ENCODE measurements at regions not wholly inside any gene's neighbourhood (a gene's known extent, or its start where the extent isn't known, plus 50 kb on each side); places are given as distances from the start of the nearest gene placed in this dataset.

GRCh38 chr2:71798266-71799012, 345.1 kb downstream of the DYSF start:
- DNase-seq = peak; percentile 57

GRCh38 chr2:71797035-71797810, 343.9 kb downstream of the DYSF start:
- in situ Hi-C loops (cut with HindIII; ENCODE audit: low pct_ligation_motif_present, low pct_unique_long_range_greater_than_20kb, low sequenced_read_pairs) = no loop called here
- DNase-seq = no peak

More at GRCh38 chr2:71798266-71799012, 345.1 kb downstream of the DYSF start:
- in situ Hi-C loops (cut with HindIII; ENCODE audit: low pct_ligation_motif_present, low pct_unique_long_range_greater_than_20kb, low sequenced_read_pairs) = no loop called here

GRCh38 chr2:71796174-71796593, 342.8 kb downstream of the DYSF start:
- in situ Hi-C loops (cut with HindIII; ENCODE audit: low pct_ligation_motif_present, low pct_unique_long_range_greater_than_20kb, low sequenced_read_pairs) = no loop called here
- DNase-seq = no peak

GRCh38 chr2:71795486-71795885, 342.1 kb downstream of the DYSF start:
- in situ Hi-C loops (cut with HindIII; ENCODE audit: low pct_ligation_motif_present, low pct_unique_long_range_greater_than_20kb, low sequenced_read_pairs) = no loop called here
- no peak for DNase-seq

- in situ Hi-C loops (cut with HindIII; ENCODE audit: low pct_ligation_motif_present, low pct_unique_long_range_greater_than_20kb, low sequenced_read_pairs) = no loop called here
Measured at GRCh38 chr2:71794611-71795010, 341.2 kb downstream of the DYSF start.

GRCh38 chr2:71793926-71794325, 340.6 kb downstream of the DYSF start:
- DNase-seq = no peak
- in situ Hi-C loops (cut with HindIII; ENCODE audit: low pct_ligation_motif_present, low pct_unique_long_range_greater_than_20kb, low sequenced_read_pairs) = no loop called here

More at GRCh38 chr2:71794611-71795010, 341.2 kb downstream of the DYSF start:
- DNase-seq = no peak

GRCh38 chr2:71792926-71793761, 339.8 kb downstream of the DYSF start:
- DNase-seq = no peak
- in situ Hi-C loops (cut with HindIII; ENCODE audit: low pct_ligation_motif_present, low pct_unique_long_range_greater_than_20kb, low sequenced_read_pairs) = no loop called here

GRCh38 chr2:71791501-71792135, 338.3 kb downstream of the DYSF start:
- no peak for DNase-seq
- in situ Hi-C loops (cut with HindIII; ENCODE audit: low pct_ligation_motif_present, low pct_unique_long_range_greater_than_20kb, low sequenced_read_pairs) = no loop called here

- no peak for DNase-seq
- in situ Hi-C loops (cut with HindIII; ENCODE audit: low pct_ligation_motif_present, low pct_unique_long_range_greater_than_20kb, low sequenced_read_pairs) = no loop called here
Measured at GRCh38 chr2:71791061-71791450, 337.7 kb downstream of the DYSF start.

GRCh38 chr2:71790226-71791060, 337.1 kb downstream of the DYSF start:
- DNase-seq = no peak
- in situ Hi-C loops (cut with HindIII; ENCODE audit: low pct_ligation_motif_present, low pct_unique_long_range_greater_than_20kb, low sequenced_read_pairs) = no loop called here

- in situ Hi-C loops (cut with HindIII; ENCODE audit: low pct_ligation_motif_present, low pct_unique_long_range_greater_than_20kb, low sequenced_read_pairs) = no loop called here
Measured at GRCh38 chr2:71789556-71790204, 336.3 kb downstream of the DYSF start.

GRCh38 chr2:71788601-71789240, 335.4 kb downstream of the DYSF start:
- no peak for DNase-seq
- in situ Hi-C loops (cut with HindIII; ENCODE audit: low pct_ligation_motif_present, low pct_unique_long_range_greater_than_20kb, low sequenced_read_pairs) = no loop called here

More at GRCh38 chr2:71789556-71790204, 336.3 kb downstream of the DYSF start:
- DNase-seq = no peak

GRCh38 chr2:71788186-71788525, 334.8 kb downstream of the DYSF start:
- DNase-seq = no peak
- in situ Hi-C loops (cut with HindIII; ENCODE audit: low pct_ligation_motif_present, low pct_unique_long_range_greater_than_20kb, low sequenced_read_pairs) = no loop called here

- in situ Hi-C loops (cut with HindIII; ENCODE audit: low pct_ligation_motif_present, low pct_unique_long_range_greater_than_20kb, low sequenced_read_pairs) = no loop called here
- DNase-seq = no peak
Measured at GRCh38 chr2:71787476-71788185, 334.3 kb downstream of the DYSF start.

GRCh38 chr2:71787108-71787415, 333.7 kb downstream of the DYSF start:
- in situ Hi-C loops (cut with HindIII; ENCODE audit: low pct_ligation_motif_present, low pct_unique_long_range_greater_than_20kb, low sequenced_read_pairs) = no loop called here
- no peak for DNase-seq

- DNase-seq = no peak
Measured at GRCh38 chr2:71786291-71787107, 333.1 kb downstream of the DYSF start.

More at GRCh38 chr2:71786291-71787107, 333.1 kb downstream of the DYSF start:
- in situ Hi-C loops (cut with HindIII; ENCODE audit: low pct_ligation_motif_present, low pct_unique_long_range_greater_than_20kb, low sequenced_read_pairs) = no loop called here

Data from ACHN (cell line).